Astrocyte of the spinal cord (primary cell): ENCODE measurements at regions not wholly inside any gene's neighbourhood (a gene's known extent, or its start where the extent isn't known, plus 50 kb on each side); places are given as distances from the start of the nearest gene placed in this dataset.

Source experiments
- DNase-seq: peaks from one replicate; pipeline ENCODE4 v3.0.0; 2011; ENCODE audit warnings: low read depth, low spot score
- H3K4me3 ChIP-seq: 2 replicates; pipeline ENCODE4 v1.5.1; 2011; ENCODE audit warnings: low read depth, mild to moderate bottlenecking, low read length, moderate library complexity
- in situ Hi-C: cut with HindIII; loops from 2 replicates; pipeline ENCODE4 v1.10.0; 2017; ENCODE audit warnings: low sequenced_read_pairs
- TF ChIP-seq, protein P1 (sequence below): IDR thresholded peaks from 2 replicates; pipeline ENCODE4 v1.5.1; 2012; ENCODE audit warnings: low read depth, mild to moderate bottlenecking, low read length, inconsistent platforms

DNA sequence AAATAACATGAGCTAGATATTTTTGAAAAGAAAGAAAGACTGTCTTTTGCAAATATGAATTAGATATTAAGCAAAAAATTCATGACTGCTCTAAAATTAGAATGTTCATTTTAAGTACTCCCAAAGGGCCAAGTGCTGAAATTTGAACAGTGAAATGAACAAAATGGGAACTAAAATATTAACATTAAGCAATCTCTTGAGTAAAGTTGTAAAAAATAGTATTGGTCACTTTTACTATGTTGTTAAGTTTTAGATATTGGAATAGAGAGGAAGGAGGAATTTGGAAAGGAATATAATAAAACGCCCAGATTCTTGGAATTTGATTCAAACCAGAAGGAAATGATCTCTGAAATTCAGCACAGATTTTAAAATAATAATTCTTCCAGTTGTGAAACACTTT lies 125.9 kb upstream of the ANK2 start:
- DNase-seq, result no peak
- no peak overlapping the region for H3K4me3 ChIP-seq
- TF ChIP-seq, protein P1, sequence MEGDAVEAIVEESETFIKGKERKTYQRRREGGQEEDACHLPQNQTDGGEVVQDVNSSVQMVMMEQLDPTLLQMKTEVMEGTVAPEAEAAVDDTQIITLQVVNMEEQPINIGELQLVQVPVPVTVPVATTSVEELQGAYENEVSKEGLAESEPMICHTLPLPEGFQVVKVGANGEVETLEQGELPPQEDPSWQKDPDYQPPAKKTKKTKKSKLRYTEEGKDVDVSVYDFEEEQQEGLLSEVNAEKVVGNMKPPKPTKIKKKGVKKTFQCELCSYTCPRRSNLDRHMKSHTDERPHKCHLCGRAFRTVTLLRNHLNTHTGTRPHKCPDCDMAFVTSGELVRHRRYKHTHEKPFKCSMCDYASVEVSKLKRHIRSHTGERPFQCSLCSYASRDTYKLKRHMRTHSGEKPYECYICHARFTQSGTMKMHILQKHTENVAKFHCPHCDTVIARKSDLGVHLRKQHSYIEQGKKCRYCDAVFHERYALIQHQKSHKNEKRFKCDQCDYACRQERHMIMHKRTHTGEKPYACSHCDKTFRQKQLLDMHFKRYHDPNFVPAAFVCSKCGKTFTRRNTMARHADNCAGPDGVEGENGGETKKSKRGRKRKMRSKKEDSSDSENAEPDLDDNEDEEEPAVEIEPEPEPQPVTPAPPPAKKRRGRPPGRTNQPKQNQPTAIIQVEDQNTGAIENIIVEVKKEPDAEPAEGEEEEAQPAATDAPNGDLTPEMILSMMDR, result no peak
- in situ Hi-C loops, result no loop called here

DNA sequence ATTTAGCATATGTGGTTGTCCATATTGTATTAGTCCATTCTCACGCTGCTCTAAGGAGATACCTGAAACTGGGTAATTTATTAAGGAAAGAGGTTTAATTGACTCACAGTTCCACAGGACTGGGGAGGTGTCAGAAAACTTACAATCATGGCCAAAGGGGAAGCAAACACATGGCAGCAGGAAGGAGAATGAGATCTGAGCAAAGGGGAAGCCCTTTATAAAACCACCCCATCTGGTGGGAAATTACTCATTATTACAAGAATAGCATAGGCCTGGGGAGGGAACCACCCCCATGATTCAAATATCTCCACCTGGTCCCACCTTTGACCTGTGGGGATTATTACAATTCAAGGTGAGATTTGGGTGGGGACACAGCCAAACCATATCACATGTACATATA lies 122.6 kb upstream of the ANK2 start:
- in situ Hi-C loops, result no loop called here
- TF ChIP-seq, protein P1, result no peak
- H3K4me3 ChIP-seq, result no peak overlapping the region
- DNase-seq, result no peak

DNA sequence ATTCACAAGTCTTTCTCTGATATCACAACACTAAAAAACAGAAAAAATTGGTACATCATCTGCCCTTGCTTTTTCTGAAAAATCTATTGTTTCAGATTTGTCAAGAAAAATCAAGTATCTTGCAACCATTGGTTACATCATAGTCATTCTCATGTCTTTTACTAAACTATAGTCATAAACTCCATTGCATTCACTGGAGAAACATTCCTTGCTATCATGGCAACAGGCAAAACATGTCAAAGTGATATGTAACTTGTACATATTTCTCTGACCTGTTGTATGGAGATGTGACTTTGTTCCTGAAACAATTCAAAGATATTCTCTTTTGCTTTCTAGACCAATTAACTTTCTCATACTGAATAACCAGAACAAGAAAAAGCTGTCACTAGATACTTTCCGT lies 121.9 kb upstream of the ANK2 start:
- no peak for DNase-seq
- in situ Hi-C loops, result no loop called here
- TF ChIP-seq, protein P1, result no peak
- H3K4me3 ChIP-seq, result no peak overlapping the region

DNA sequence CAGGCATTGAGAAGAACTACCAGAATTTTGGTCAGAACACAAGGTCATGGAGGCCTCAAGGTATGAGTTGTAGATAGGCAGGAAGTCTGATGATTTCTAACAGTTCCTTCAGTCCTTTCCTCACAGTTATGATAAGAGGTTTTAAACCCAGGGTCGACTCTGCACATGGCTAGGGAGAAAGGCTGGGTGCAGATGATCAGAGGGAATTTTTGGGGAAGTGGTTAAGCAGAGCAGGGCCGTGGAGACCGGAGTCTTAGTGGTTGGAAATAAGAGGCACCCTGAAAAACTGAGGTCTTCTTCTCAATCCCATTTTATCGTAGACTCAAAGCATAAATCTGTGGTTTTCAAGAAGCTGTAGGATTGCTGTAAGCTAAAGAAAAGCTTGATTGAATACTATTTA lies 118.5 kb upstream of the ANK2 start:
- no peak for DNase-seq
- no peak overlapping the region for H3K4me3 ChIP-seq
- TF ChIP-seq, protein P1, result no peak
- in situ Hi-C loops, result no loop called here

DNA sequence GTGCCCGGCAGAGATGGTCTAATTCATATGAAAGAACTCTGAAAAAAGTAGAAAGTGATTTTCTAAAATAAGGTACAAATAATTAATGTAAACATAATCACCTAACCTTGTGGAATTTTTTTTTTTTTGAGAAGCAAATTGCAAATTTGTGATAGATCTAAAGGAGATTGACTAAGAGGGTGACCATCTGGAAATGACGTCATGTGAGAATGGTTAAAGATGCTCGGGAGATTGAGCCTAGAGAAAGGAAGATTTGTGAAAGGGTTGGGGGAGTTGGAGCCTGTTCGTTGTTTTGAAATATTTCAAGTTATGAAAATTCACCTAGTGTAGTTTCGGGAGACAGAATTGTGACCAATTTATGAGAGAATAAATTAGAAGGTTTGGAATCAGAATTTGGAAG lies 115.7 kb upstream of the ANK2 start:
- H3K4me3 ChIP-seq, result no peak overlapping the region
- in situ Hi-C loops, result no loop called here
- no peak for DNase-seq
- TF ChIP-seq, protein P1, result no peak

DNA sequence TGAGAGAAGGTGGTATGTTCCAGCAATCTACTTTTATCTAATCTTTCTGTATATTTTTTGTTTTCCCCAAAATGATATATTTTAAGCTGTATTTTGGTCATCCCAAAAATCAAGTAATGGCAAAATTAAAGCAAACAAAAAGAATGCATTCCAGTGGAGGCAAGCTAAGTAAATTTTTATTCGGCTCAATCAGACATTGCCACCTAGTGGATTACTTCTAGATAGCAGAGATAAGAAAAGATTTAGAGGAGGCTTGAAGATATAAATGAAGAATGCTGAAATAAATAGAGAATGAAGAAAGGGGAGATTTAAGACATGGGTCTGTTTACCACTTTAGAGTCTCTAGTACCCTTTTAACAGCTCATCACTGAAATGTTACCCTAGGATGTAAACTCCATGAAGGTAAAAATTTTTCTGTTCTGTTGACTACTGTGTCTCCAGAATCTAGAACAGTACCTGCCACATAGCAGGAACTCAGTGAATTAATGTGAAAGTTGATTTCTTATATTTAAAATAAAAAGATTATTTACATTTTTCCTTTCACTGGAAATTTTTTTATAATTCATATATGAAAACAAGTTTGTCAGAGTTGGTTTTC lies 110.9 kb upstream of the ANK2 start:
- peak; percentile 67 for DNase-seq
- no peak overlapping the region for H3K4me3 ChIP-seq
- in situ Hi-C loops, result no loop called here
- TF ChIP-seq, protein P1, result peak; percentile 69

DNA sequence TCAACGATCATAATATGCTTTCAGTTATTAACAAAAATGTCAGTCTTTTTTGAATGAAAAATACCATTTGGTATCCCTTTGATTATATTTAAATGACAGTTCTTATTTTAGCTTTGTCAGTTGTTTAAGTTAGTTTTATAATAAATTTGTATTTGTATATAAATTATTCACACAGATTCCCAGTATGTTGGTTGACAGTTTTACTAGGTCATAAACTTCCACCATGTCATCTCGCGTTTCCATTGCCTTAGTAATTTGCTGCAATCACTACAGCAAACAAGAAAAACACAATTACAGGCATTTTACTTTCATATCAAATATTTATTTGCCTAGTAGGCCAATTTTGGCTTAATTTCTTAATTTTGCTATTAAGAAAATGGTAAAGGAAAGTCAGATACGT lies 109.6 kb upstream of the ANK2 start:
- TF ChIP-seq, protein P1, result no peak
- in situ Hi-C loops, result no loop called here
- no peak overlapping the region for H3K4me3 ChIP-seq
- no peak for DNase-seq
